T-helper 2 cell treated with Interferon-gamma antibody and Interleukin-4, amounts not matched to agents 5 μg/mL and 100 μg/mL, for 36 hours (primary cell): ENCODE measurements at regions not wholly inside any gene's neighbourhood (a gene's known extent, or its start where the extent isn't known, plus 50 kb on each side); places are given as distances from the start of the nearest gene placed in this dataset.

ENCODE experiments used
- DNase-seq: peaks from one replicate; pipeline ENCODE4 v3.0.0; 2021; ENCODE audit warnings: low spot score
- H3K27ac Mint-ChIP-seq: one replicate; pipeline ENCODE4 v1.8.0; 2021; ENCODE audit warnings: mild to moderate bottlenecking, mixed read lengths
- H3K27me3 Mint-ChIP-seq: one replicate; pipeline ENCODE4 v1.8.0; 2021; ENCODE audit warnings: low read depth, mixed read lengths
- H3K36me3 Mint-ChIP-seq: one replicate; pipeline ENCODE4 v1.8.0; 2021; ENCODE audit warnings: low read depth, mixed read lengths
- H3K4me1 Mint-ChIP-seq: one replicate; pipeline ENCODE4 v1.8.0; 2021; ENCODE audit warnings: low read depth, mixed read lengths
- H3K4me3 Mint-ChIP-seq: one replicate; pipeline ENCODE4 v1.8.0; 2022; ENCODE audit warnings: mild to moderate bottlenecking, moderate library complexity, mixed read lengths
- H3K9me3 Mint-ChIP-seq: one replicate; pipeline ENCODE4 v1.8.0; 2021; ENCODE audit warnings: mixed read lengths

- H3K4me3 Mint-ChIP-seq = no peak overlapping the region
- no peaks in the 10 kb centered on the region for H3K9me3 Mint-ChIP-seq
- DNase-seq = no peak
- no peak overlapping the region for H3K27ac Mint-ChIP-seq
- H3K27me3 Mint-ChIP-seq = no peaks in the 10 kb centered on the region
- no peaks in the 10 kb centered on the region for H3K36me3 Mint-ChIP-seq
- H3K4me1 Mint-ChIP-seq = no peaks in the 10 kb centered on the region
Measured at GRCh38 chr18:21162786-21163185, 51.2 kb upstream of the ROCK1 start.

- no peaks in the 10 kb centered on the region for H3K9me3 Mint-ChIP-seq
- no peaks in the 10 kb centered on the region for H3K27me3 Mint-ChIP-seq
- no peak overlapping the region for H3K27ac Mint-ChIP-seq
- no peak overlapping the region for H3K4me3 Mint-ChIP-seq
- DNase-seq = no peak
- H3K36me3 Mint-ChIP-seq = no peaks in the 10 kb centered on the region
- H3K4me1 Mint-ChIP-seq = no peaks in the 10 kb centered on the region
Measured at GRCh38 chr18:21163647-21164547, 52.3 kb upstream of the ROCK1 start.

GRCh38 chr18:21164548-21165095 is 53.0 kb upstream of the ROCK1 start:
- Mint-ChIP-seq H3K9me3 (no peaks in the 10 kb centered on the region), H3K4me3 (no peak overlapping the region), H3K27ac (no peak overlapping the region), H3K36me3 (no peaks in the 10 kb centered on the region), H3K4me1 (no peaks in the 10 kb centered on the region), H3K27me3 (no peaks in the 10 kb centered on the region)
- DNase-seq = no peak

GRCh38 chr18:21167641-21168377 is 56.2 kb upstream of the ROCK1 start:
- Mint-ChIP-seq H3K27me3 (no peaks in the 10 kb centered on the region), H3K4me1 (no peaks in the 10 kb centered on the region), H3K36me3 (no peaks in the 10 kb centered on the region), H3K9me3 (no peaks in the 10 kb centered on the region), H3K4me3 (no peak overlapping the region), H3K27ac (no peak overlapping the region)
- no peak for DNase-seq

GRCh38 chr18:21168880-21169279 is 57.3 kb upstream of the ROCK1 start:
- Mint-ChIP-seq H3K36me3 (no peaks in the 10 kb centered on the region), H3K27ac (no peak overlapping the region), H3K4me3 (no peak overlapping the region), H3K4me1 (no peaks in the 10 kb centered on the region), H3K27me3 (no peaks in the 10 kb centered on the region), H3K9me3 (no peaks in the 10 kb centered on the region)
- no peak for DNase-seq

- Mint-ChIP-seq H3K36me3 (no peaks in the 10 kb centered on the region), H3K9me3 (no peaks in the 10 kb centered on the region), H3K4me3 (no peak overlapping the region), H3K4me1 (no peaks in the 10 kb centered on the region), H3K27ac (no peak overlapping the region), H3K27me3 (no peaks in the 10 kb centered on the region)
- DNase-seq = no peak
Measured at GRCh38 chr18:21177822-21178221, 64.2 kb upstream of the GREB1L start.

GRCh38 chr18:21179590-21180220 is 62.3 kb upstream of the GREB1L start:
- Mint-ChIP-seq H3K36me3 (no peaks in the 10 kb centered on the region), H3K27me3 (no peaks in the 10 kb centered on the region), H3K9me3 (no peaks in the 10 kb centered on the region), H3K4me3 (no peak overlapping the region), H3K27ac (no peak overlapping the region), H3K4me1 (no peaks in the 10 kb centered on the region)
- peak; percentile 21 for DNase-seq

- Mint-ChIP-seq H3K4me3 (no peak overlapping the region), H3K27me3 (no peaks in the 10 kb centered on the region), H3K27ac (no peak overlapping the region), H3K4me1 (no peaks in the 10 kb centered on the region), H3K9me3 (no peaks in the 10 kb centered on the region), H3K36me3 (no peaks in the 10 kb centered on the region)
- DNase-seq = no peak
Measured at GRCh38 chr18:21180588-21180987, 61.4 kb upstream of the GREB1L start.

- H3K36me3 Mint-ChIP-seq = no peaks in the 10 kb centered on the region
- no peak for DNase-seq
- H3K9me3 Mint-ChIP-seq = no peaks in the 10 kb centered on the region
- H3K4me1 Mint-ChIP-seq = no peaks in the 10 kb centered on the region
- H3K27me3 Mint-ChIP-seq = no peaks in the 10 kb centered on the region
- H3K4me3 Mint-ChIP-seq = no peak overlapping the region
- H3K27ac Mint-ChIP-seq = no peak overlapping the region
Measured at GRCh38 chr18:21181766-21182165, 60.3 kb upstream of the GREB1L start.

- Mint-ChIP-seq H3K9me3 (no peaks in the 10 kb centered on the region), H3K4me3 (no peak overlapping the region), H3K4me1 (no peaks in the 10 kb centered on the region), H3K27ac (no peak overlapping the region), H3K27me3 (no peaks in the 10 kb centered on the region), H3K36me3 (no peaks in the 10 kb centered on the region)
- no peak for DNase-seq
Measured at GRCh38 chr18:21183670-21184069, 58.4 kb upstream of the GREB1L start.

- Mint-ChIP-seq H3K27ac (no peak overlapping the region), H3K27me3 (no peaks in the 10 kb centered on the region), H3K9me3 (no peaks in the 10 kb centered on the region), H3K36me3 (no peaks in the 10 kb centered on the region), H3K4me1 (no peaks in the 10 kb centered on the region), H3K4me3 (no peak overlapping the region)
- no peak for DNase-seq
Measured at GRCh38 chr18:21184396-21184996, 57.5 kb upstream of the GREB1L start.

- DNase-seq = no peak
Measured at GRCh38 chr18:21187886-21188285, 54.1 kb upstream of the GREB1L start.

GRCh38 chr18:21191596-21192307 is 50.3 kb upstream of the GREB1L start:
- peaks cover 7% of the 10 kb centered on the region for H3K27me3 Mint-ChIP-seq
- no peaks in the 10 kb centered on the region for H3K4me1 Mint-ChIP-seq
- no peaks in the 10 kb centered on the region for H3K9me3 Mint-ChIP-seq
- H3K27ac Mint-ChIP-seq = no peak overlapping the region
- no peaks in the 10 kb centered on the region for H3K36me3 Mint-ChIP-seq
- no peak for DNase-seq
- no peak overlapping the region for H3K4me3 Mint-ChIP-seq

More at GRCh38 chr18:21187886-21188285, 54.1 kb upstream of the GREB1L start:
- H3K4me3 Mint-ChIP-seq = no peak overlapping the region
- no peak overlapping the region for H3K27ac Mint-ChIP-seq
- H3K27me3 Mint-ChIP-seq = peaks cover 4% of the 10 kb centered on the region
- H3K9me3 Mint-ChIP-seq = no peaks in the 10 kb centered on the region
- H3K36me3 Mint-ChIP-seq = no peaks in the 10 kb centered on the region
- H3K4me1 Mint-ChIP-seq = no peaks in the 10 kb centered on the region
